GOT3 (cell line): ENCODE measurements at regions not wholly inside any gene's neighbourhood (a gene's known extent, or its start where the extent isn't known, plus 50 kb on each side); places are given as distances from the start of the nearest gene placed in this dataset.

Experiments used
- DNase-seq: peaks from one replicate; lab custom pipeline; 2025; ENCODE audit warnings: mixed read lengths; lab: John Stamatoyannopoulos, UW

GRCh38 chr5:74094096-74094781 is 468.2 kb downstream of the ARHGEF28 start:
- DNase-seq = no peak

GRCh38 chr5:74093561-74093960 is 467.6 kb downstream of the ARHGEF28 start:
- DNase-seq = no peak

DNA sequence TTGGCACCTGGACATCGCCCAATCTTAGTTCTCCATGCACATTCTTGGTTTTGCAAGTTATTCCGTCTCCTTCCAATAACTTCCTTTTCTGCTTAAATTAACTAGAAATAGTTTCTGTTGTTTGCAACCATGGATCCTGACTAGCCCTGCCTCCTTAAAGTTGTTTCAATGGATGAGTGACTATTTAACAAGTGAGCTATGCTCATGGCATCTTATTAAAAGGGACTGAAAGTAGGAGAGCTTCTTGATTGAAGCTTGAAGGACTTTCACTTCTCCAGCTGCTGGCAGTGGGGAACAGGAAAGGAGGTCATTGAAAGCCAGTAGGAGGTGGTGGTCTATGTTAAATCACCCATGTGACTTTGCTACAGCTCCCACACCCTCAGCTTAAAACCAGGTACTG is 466.8 kb downstream of the ARHGEF28 start:
- no peak for DNase-seq

DNA sequence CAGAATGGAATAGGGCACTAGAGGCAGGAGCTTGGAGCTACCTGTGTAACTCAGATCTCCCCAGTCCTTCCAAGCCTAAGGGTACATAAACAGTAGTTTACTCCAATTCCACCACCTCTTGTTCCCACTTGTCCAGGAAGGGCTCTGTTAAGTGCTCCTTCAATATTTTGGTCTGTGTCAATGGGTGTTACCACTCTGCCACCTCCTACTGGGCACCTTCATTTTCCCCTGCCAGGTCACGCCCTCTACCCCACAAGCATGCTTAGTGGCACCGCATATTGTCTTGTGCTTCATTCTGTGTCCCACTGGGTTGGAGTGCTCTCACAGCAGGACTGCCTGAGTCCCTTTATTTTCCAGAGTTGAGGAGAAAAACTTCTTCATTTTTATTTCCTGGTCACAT is 459.8 kb downstream of the ARHGEF28 start:
- DNase-seq = no peak

GRCh38 chr5:74085186-74085585 is 459.2 kb downstream of the ARHGEF28 start:
- no peak for DNase-seq

DNA sequence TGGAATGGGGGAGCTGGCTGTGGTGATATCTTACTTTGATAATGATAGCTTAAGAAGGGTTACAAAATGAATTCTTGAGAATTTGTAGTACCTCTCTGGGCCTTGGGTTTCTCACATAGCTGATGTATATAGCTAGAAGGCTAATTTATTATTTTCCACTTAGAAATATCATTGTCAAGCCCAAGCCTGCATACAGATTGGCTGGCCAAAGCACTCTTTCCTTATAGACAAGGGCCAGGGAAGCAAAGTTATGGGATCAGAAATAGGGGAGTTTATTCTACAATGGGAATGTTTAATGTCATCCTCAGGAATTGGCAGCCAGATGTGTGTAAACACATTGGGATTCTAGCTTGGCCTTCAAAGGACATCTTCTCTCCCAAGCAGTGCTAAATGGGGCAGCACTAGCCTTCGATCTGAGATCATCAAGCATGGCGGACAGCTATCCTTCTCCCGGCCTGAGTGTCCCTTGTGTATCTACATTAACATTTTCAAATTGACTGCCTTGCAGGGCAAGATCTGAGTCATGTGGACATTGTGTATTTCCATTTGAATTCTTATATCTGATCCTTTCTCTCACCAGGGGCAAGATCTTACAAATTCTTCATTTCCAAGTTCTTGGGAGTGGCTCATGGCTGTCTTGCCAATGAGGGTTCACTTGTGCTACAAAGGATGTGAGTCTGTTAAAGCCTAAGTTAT is 457.2 kb downstream of the ARHGEF28 start:
- DNase-seq = no peak

GRCh38 chr5:74082512-74083055 is 456.6 kb downstream of the ARHGEF28 start:
- no peak for DNase-seq

DNA sequence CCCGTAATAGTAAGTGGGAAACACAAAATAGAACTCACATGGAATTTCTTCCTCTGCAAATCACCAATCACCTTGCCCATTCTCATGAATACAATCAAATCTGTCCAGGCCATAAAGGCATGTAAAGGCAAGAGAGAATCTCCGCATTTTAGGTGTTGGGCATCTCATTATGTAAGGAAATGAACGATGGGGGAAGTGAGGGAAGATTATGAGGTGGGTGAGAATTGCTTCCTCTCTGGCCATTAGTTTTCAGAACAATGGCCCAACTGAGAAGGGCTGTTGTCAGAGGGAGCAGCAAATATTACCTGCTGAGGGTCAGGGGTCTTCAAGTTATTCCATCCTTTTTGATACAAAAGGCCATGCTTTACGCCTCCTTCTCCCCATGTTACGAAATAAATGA is 455.1 kb downstream of the ARHGEF28 start:
- no peak for DNase-seq

DNA sequence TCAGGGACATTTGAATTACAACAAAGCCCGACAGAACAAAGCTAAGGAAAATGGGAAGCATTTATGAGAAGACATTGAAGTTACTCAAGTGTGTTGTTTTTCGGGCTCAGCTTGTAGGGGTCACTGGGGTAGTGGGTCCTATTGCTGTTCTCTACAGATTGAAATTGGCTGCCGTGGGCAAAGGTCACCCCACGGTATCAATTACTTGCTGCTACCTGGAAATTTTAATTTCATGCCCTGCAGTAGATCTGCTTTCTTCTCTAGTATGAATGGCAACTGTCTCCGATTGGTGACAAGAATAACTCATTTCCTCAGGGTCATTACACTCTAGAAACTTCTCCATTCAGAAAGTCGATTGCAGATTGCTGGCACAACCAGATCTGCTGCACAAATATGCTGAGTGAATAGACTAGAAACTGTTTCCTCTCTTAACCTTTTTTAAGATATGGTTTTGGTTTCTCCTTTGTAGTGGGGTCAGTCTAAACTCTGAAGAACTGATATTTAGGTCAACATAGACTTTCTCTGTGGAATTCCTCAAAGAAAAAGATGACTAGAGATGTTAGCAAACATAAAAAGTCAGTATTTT is 454.1 kb downstream of the ARHGEF28 start:
- no peak for DNase-seq

DNA sequence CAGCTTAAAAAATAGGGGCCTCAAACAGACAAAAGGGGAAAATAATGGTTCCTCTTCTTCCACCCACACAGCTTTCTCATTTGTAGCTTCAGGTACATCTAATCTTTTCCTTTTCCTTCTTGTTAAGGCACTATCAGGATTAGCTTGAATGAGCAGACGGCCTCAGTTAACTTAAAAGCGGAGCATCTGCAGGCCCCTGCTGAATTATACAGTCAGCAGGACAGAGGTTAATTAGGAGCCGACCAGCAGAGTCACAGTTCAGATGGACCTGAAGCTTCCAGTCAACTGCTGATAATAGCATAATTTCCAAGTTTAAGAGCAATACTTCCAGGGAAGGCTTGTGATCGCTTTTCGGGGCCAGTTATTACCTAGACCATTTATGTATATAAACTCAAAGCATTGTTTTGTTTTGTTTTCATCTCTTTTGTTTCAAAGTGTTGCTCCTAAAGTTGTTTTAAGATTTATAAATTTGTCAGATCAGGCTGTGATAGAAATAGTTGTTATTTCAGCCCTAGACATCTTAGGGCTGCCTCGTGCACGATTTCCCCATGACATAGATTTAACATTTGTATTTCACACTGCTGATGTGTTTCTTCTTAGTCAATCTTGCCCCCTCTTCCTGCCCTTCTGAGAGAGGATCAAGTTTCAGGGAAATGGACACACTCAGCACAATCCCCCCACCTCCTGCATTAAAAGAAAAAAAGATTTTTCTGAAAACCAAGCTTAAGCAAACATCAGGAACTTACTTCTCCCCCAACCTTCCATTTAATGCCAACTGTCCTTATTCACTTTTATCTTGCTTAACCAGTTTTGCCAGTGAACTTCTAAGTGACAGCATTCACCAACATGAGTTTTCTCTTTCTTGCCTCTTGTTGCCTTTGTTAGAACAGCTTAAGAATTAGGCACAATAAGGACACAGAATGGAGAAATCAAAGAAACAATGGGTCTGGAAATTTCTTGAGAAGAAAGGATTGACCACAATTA is 449.8 kb downstream of the ARHGEF28 start:
- no peak for DNase-seq

DNA sequence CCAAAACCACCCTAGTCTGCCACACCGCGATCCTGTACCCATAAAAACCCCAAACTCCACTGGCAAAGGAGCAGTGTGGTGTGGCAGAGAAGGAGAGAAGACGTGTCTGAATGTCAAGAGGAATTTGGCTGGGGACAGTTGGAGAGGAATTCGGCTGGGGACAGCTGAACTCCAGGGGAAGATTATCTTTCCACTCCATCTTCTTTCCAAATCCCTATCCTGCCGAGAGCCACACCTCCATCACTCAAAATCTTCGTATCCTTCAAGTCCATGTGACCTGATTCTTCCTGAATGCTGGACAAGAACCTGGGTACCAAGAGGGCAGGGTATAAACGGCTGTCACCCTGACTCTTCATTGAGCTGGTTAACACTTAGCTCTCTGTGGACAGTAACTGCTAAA is 448.1 kb downstream of the ARHGEF28 start:
- no peak for DNase-seq

DNA sequence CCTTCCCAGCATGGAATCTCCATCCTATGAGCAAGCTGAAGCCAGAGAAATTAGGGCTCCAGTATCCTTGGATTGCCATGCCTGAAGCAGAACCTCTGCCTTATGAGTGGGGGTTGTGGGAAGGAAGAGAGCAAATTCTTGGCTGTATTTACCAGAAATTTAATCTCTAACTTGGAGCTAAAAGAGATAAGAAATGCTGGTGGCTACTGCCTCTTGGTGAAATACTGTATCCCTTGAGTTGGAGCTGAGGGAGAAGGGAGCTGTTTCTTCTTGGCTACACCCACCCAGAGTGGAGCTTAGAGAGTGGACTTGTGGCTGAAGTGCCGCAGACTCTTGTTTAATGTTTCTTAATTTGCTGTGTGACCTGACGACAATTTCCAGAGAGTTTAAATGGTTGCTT is 447.3 kb downstream of the ARHGEF28 start:
- no peak for DNase-seq

DNA sequence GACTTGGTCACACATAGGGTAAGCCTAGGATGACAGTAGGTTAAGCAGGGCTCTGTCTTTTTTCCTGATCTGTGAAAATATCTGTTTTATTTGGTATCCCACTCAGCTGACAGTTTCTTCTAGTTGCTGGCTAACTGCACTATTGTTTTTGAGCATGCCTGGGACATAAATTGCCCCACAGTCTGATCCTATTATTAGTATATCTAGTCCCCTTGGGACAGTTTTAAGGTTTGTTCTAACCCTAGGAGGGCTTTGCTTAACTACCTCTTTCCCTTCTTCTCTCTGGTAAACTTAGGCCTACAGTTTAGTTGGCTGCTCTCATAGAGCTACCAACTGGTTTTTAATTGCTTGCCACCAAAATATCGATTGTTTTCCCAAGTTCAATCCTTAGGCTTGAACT is 446.6 kb downstream of the ARHGEF28 start:
- DNase-seq = no peak

GRCh38 chr5:74070766-74071165 is 444.8 kb downstream of the ARHGEF28 start:
- no peak for DNase-seq

DNA sequence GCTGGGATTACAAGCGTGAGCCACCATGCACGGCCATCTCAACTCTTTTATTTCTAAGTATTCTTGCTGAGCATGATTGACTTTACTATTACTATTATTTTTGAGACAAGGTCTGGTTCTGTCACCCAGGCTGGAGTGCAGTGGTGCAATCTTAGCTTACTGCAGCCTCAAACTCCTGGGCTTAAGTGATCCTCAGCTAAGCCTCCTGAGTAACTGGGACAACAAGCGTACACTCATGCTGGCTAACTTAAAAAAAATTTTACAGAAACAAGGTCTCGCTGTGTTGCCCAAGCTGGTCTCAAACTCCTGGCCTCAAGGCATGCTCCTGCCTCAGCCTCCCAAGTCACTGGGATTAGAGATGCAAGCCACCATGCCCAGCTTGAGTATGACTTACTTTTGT is 443.7 kb downstream of the ARHGEF28 start:
- no peak for DNase-seq

GRCh38 chr5:74067748-74068541 is 441.9 kb downstream of the ARHGEF28 start:
- no peak for DNase-seq

- DNase-seq = no peak
These were observed 438.9 kb downstream of the ARHGEF28 start for GRCh38 chr5:74064911-74065310.

- DNase-seq = no peak
These were observed 438.2 kb downstream of the ARHGEF28 start for GRCh38 chr5:74064225-74064624.

GRCh38 chr5:74063821-74064220 is 437.8 kb downstream of the ARHGEF28 start:
- DNase-seq = no peak

DNA sequence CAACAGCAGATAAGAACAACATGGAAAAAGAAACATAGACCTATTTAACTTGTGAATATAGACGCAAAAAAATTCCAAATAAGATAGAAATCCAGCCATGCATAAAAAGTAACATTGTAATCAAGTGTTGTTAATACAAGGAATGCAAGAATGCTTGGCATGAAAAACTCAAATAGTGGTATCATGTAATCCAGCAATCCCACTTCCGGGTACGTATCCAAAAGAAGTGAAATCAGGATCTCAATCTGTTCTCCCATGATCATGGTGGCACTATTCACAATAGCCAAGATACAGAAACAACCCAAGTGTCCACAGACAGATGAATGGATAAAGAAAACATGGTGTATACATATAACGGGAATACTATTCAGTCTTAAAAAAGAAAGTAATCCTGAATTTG is 437.4 kb downstream of the ARHGEF28 start:
- no peak for DNase-seq

GRCh38 chr5:74061292-74061691 is 435.3 kb downstream of the ARHGEF28 start:
- DNase-seq = no peak
